ENCODE measurements at regions not wholly inside any gene's neighbourhood (a gene's known extent, or its start where the extent isn't known, plus 50 kb on each side); places are given as distances from the start of the nearest gene placed in this dataset.

DNA sequence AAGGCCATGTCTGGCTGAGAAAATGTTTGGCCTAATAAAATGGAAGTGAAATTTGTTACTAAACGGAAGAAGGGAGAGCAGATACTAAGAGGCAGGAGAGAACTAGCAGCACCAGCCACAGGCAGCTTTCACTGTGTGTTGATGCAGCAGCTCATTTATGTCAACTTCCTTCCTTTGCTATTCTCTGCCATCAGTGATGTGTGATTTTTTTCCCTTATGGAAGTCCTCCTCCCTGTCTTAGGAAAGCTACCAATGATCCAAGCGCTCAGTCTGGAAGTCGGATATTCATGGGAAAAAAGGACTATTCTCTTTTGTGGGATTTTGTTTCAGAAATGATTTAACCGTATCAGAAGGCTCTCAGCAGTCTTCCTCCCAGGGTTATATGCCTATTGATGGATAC, 1629.2 kb downstream of the CDH8 start:
- TF ChIP-seq TAF1 (IDR thresholded peaks at IDR 0.05; ENCODE audit: borderline replicate concordance, low read depth, low read length) (no peak), POLR2AphosphoS5 (IDR thresholded peaks at IDR 0.05; ENCODE audit: low read depth, low read length) (no peak), POLR2A (IDR thresholded peaks at IDR 0.05; ENCODE audit: low read depth, low read length) (no peak)

Measured in GM12892 (cell line).